HEK293 (cell line): ENCODE measurements at regions not wholly inside any gene's neighbourhood (a gene's known extent, or its start where the extent isn't known, plus 50 kb on each side); places are given as distances from the start of the nearest gene placed in this dataset.
"Not testable (repeated sequence)": the region's sequence is repeated elsewhere in the genome, so short reads cannot be mapped to it uniquely, and the experiment has no call there.

Experiments used
- CTCF ChIA-PET: fragments of 350-600 bp; formaldehyde crosslinking; extraction: SDS; loops from one replicate; lab custom pipeline; 2021; ENCODE audit warnings: antibody characterized with exemption; lab: Yijun Ruan, JAX
- POLR2A ChIA-PET: fragments of 300-600 bp; formaldehyde crosslinking; extraction: SDS; loops from one replicate; lab custom pipeline; 2020; ENCODE audit warnings: antibody characterized with exemption, inconsistent platforms; lab: Yijun Ruan, JAX
- H3K27ac ChIP-seq: fragments of 200-500 bp; sonication (Bioruptor generic); 2 replicates; pipeline ENCODE4 v1.5.1; 2014; ENCODE audit warnings: low read depth, low read length, control low read depth, inconsistent platforms; ENCODE audit errors: extremely low read depth
- H3K36me3 ChIP-seq, 2 experiments: fragments of 200-500 bp in 1 of 2; sonication (Bioruptor generic) in 1 of 2; 1 replicate in 1 of 2; 2 replicates in 1 of 2; pipeline ENCODE4 v1.5.1; 2014 to 2017; ENCODE audit warnings: inconsistent platforms in 2 of 2, low read length in 2 of 2; ENCODE audit not compliant: control insufficient read depth in 2 of 2, insufficient read depth in 1 of 2
- H3K4me1 ChIP-seq: fragments of 200-500 bp; sonication (Bioruptor generic); 2 replicates; pipeline ENCODE4 v1.5.1; 2014; ENCODE audit warnings: mild to moderate bottlenecking, low read length, inconsistent platforms; ENCODE audit not compliant: control insufficient read depth, insufficient read depth
- H3K4me3 ChIP-seq: 2 replicates; pipeline ENCODE4 v1.5.1; 2011; ENCODE audit warnings: low read depth, mild to moderate bottlenecking, control low read depth, low read length, moderate library complexity
- H3K9me3 ChIP-seq: fragments of 200-500 bp; sonication (Bioruptor generic); 2 replicates; pipeline ENCODE4 v1.5.1; 2014; ENCODE audit warnings: low read depth, low read length, inconsistent platforms; ENCODE audit not compliant: control insufficient read depth, insufficient read depth
- REPIN1 ChIP-seq: fragments of 450-650 bp; formaldehyde crosslinking; IDR thresholded peaks from 2 replicates; pipeline ENCODE4 v1.5.1; 2017; ENCODE audit warnings: missing biosample characterization, missing genetic modification characterization, low read depth
- SCRT2 ChIP-seq: fragments of 450-650 bp; formaldehyde crosslinking; IDR thresholded peaks from 2 replicates; pipeline ENCODE4 v1.5.1; 2016; ENCODE audit warnings: missing biosample characterization, missing genetic modification characterization
- TCF7L2 ChIP-seq: IDR thresholded peaks from 2 replicates; pipeline ENCODE4 v1.6.1; 2011; ENCODE audit warnings: low read depth, mild to moderate bottlenecking, inconsistent platforms, low read length, moderate library complexity, borderline replicate concordance
- ZBTB1 ChIP-seq: fragments of 450-650 bp; formaldehyde crosslinking; IDR thresholded peaks from 2 replicates; pipeline ENCODE4 v1.5.1; 2016; ENCODE audit warnings: missing biosample characterization, missing genetic modification characterization
- ZBTB44 ChIP-seq: fragments of 450-650 bp; IDR thresholded peaks from 2 replicates; pipeline ENCODE4 v1.5.1; 2018; ENCODE audit warnings: missing biosample characterization, mild to moderate bottlenecking, missing genetic modification characterization
- ZBTB48 ChIP-seq: fragments of 450-650 bp; formaldehyde crosslinking; IDR thresholded peaks from 2 replicates; pipeline ENCODE4 v1.5.1; 2016; ENCODE audit warnings: missing biosample characterization, missing genetic modification characterization
- ZBTB8A ChIP-seq: fragments of 450-650 bp; formaldehyde crosslinking; IDR thresholded peaks from 2 replicates; pipeline ENCODE4 v1.5.1; 2016; ENCODE audit warnings: missing biosample characterization, missing genetic modification characterization
- ZNF140 ChIP-seq: fragments of 450-650 bp; formaldehyde crosslinking; IDR thresholded peaks from 2 replicates; pipeline ENCODE4 v1.5.1; 2016; ENCODE audit warnings: missing biosample characterization, missing genetic modification characterization
- ZNF184 ChIP-seq: fragments of 450-650 bp; IDR thresholded peaks from 2 replicates; pipeline ENCODE4 v1.5.1; 2018; ENCODE audit warnings: missing biosample characterization, mild to moderate bottlenecking, missing genetic modification characterization
- ZNF302 ChIP-seq: fragments of 450-650 bp; formaldehyde crosslinking; IDR thresholded peaks from 2 replicates; pipeline ENCODE4 v1.5.1; 2016; ENCODE audit warnings: missing biosample characterization, missing genetic modification characterization, low read depth
- ZNF549 ChIP-seq: fragments of 450-650 bp; IDR thresholded peaks from 2 replicates; pipeline ENCODE4 v1.5.1; 2018; ENCODE audit warnings: missing biosample characterization, missing genetic modification characterization, mild to moderate bottlenecking, inconsistent platforms, moderate library complexity
- ZNF596 ChIP-seq: fragments of 450-650 bp; IDR thresholded peaks from 2 replicates; pipeline ENCODE4 v1.5.0; 2018; ENCODE audit warnings: missing biosample characterization, mild to moderate bottlenecking, missing genetic modification characterization, moderate library complexity
- ZNF621 ChIP-seq: fragments of 450-650 bp; formaldehyde crosslinking; IDR thresholded peaks from 2 replicates; pipeline ENCODE4 v1.5.1; 2017; ENCODE audit warnings: missing biosample characterization, missing genetic modification characterization
- TF ChIP-seq, protein P1 (sequence below): fragments of 450-650 bp; formaldehyde crosslinking; IDR thresholded peaks from 2 replicates; pipeline ENCODE4 v1.5.1; 2016; ENCODE audit warnings: missing biosample characterization, missing genetic modification characterization
- TF ChIP-seq, protein P2 (sequence below): fragments of 450-650 bp; formaldehyde crosslinking; IDR thresholded peaks from 2 replicates; pipeline ENCODE4 v1.5.1; 2016; ENCODE audit warnings: missing biosample characterization, missing genetic modification characterization
- TF ChIP-seq, protein P3 (sequence below): fragments of 450-650 bp; formaldehyde crosslinking; IDR thresholded peaks from 2 replicates; pipeline ENCODE4 v1.5.1; 2016; ENCODE audit warnings: missing biosample characterization, missing genetic modification characterization
- TF ChIP-seq, protein P4 (sequence below): fragments of 450-650 bp; formaldehyde crosslinking; IDR thresholded peaks from 2 replicates; pipeline ENCODE4 v1.5.1; 2016; ENCODE audit warnings: missing biosample characterization, missing genetic modification characterization

DNA sequence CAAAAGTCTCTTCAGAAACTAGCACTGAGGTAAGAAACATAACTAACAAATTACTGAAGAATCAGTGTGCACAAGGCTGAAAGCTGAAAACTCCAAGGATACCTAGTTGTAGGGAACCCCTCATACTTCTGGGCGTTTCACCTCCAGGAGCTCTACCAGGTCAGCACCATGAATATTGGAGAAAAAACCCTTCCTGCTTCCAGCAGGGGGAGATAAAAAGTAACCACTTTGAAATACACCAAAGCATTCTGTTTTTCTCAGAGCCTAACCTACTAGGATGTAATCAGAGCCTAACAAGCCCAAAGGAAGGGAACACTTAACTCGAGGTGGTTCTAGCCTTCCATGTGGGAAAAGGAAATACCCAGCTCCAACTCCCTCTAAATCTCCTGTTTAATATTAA is 175.8 kb upstream of the MME start:
- CTCF ChIA-PET = interaction anchor here (0.6 to 2.0 kb wide), 5 partner anchors 11 to 425 kb away, joined by 3 to 9 read pairs (median 3); no protein-coding TSS in a partner anchor
- no peak overlapping the region for H3K27ac ChIP-seq
- no peak for TF ChIP-seq ZBTB48 (tag by site-specific recombination)
- TF ChIP-seq, protein P1, sequence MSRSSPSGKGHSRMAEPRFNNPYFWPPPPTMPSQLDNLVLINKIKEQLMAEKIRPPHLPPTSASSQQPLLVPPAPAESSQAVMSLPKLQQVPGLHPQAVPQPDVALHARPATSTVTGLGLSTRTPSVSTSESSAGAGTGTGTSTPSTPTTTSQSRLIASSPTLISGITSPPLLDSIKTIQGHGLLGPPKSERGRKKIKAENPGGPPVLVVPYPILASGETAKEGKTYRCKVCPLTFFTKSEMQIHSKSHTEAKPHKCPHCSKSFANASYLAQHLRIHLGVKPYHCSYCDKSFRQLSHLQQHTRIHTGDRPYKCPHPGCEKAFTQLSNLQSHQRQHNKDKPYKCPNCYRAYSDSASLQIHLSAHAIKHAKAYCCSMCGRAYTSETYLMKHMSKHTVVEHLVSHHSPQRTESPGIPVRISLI = no peak
- no peak for TF ChIP-seq SCRT2 (tag by site-specific recombination)
- TF ChIP-seq, protein P2, sequence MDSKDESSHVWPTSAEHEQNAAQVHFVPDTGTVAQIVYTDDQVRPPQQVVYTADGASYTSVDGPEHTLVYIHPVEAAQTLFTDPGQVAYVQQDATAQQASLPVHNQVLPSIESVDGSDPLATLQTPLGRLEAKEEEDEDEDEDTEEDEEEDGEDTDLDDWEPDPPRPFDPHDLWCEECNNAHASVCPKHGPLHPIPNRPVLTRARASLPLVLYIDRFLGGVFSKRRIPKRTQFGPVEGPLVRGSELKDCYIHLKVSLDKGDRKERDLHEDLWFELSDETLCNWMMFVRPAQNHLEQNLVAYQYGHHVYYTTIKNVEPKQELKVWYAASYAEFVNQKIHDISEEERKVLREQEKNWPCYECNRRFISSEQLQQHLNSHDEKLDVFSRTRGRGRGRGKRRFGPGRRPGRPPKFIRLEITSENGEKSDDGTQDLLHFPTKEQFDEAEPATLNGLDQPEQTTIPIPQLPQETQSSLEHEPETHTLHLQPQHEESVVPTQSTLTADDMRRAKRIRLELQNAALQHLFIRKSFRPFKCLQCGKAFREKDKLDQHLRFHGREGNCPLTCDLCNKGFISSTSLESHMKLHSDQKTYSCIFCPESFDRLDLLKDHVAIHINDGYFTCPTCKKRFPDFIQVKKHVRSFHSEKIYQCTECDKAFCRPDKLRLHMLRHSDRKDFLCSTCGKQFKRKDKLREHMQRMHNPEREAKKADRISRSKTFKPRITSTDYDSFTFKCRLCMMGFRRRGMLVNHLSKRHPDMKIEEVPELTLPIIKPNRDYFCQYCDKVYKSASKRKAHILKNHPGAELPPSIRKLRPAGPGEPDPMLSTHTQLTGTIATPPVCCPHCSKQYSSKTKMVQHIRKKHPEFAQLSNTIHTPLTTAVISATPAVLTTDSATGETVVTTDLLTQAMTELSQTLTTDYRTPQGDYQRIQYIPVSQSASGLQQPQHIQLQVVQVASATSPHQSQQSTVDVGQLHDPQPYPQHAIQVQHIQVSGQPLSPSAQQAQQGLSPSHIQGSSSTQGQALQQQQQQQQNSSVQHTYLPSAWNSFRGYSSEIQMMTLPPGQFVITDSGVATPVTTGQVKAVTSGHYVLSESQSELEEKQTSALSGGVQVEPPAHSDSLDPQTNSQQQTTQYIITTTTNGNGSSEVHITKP (tag by site-specific recombination) = no peak
- TF ChIP-seq ZNF184 (tag by site-specific recombination) = no peak
- no peak for TF ChIP-seq ZNF140 (tag by site-specific recombination)
- TF ChIP-seq TCF7L2 = no peak
- TF ChIP-seq ZBTB8A (tag by site-specific recombination) = no peak
- TF ChIP-seq, protein P3, sequence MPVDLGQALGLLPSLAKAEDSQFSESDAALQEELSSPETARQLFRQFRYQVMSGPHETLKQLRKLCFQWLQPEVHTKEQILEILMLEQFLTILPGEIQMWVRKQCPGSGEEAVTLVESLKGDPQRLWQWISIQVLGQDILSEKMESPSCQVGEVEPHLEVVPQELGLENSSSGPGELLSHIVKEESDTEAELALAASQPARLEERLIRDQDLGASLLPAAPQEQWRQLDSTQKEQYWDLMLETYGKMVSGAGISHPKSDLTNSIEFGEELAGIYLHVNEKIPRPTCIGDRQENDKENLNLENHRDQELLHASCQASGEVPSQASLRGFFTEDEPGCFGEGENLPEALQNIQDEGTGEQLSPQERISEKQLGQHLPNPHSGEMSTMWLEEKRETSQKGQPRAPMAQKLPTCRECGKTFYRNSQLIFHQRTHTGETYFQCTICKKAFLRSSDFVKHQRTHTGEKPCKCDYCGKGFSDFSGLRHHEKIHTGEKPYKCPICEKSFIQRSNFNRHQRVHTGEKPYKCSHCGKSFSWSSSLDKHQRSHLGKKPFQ (tag by site-specific recombination) = no peak
- TF ChIP-seq ZBTB44 = no peak
- TF ChIP-seq ZNF302 (tag by site-specific recombination) = no peak
- TF ChIP-seq REPIN1 (tag by site-specific recombination) = no peak
- no peak for TF ChIP-seq ZNF621 (tag by site-specific recombination)
- TF ChIP-seq, protein P4, sequence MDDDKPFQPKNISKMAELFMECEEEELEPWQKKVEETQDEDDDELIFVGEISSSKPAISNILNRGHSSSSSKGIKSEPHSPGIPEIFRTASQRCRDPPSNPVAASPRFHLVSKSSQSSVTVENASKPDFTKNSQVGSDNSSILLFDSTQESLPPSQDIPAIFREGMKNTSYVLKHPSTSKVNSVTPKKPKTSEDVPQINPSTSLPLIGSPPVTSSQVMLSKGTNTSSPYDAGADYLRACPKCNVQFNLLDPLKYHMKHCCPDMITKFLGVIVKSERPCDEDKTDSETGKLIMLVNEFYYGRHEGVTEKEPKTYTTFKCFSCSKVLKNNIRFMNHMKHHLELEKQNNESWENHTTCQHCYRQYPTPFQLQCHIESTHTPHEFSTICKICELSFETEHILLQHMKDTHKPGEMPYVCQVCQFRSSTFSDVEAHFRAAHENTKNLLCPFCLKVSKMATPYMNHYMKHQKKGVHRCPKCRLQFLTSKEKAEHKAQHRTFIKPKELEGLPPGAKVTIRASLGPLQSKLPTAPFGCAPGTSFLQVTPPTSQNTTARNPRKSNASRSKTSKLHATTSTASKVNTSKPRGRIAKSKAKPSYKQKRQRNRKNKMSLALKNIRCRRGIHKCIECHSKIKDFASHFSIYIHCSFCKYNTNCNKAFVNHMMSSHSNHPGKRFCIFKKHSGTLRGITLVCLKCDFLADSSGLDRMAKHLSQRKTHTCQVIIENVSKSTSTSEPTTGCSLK (tag by site-specific recombination) = no peak
- no peak for TF ChIP-seq ZNF596
- no peak for TF ChIP-seq ZBTB1 (tag by site-specific recombination)
- no peak for TF ChIP-seq ZNF549 (tag by site-specific recombination)
- no peaks in the 10 kb centered on the region for H3K36me3 ChIP-seq
- POLR2A ChIA-PET = no interaction called here
- H3K4me1 ChIP-seq = no peaks in the 10 kb centered on the region
- H3K4me3 ChIP-seq = no peak overlapping the region
- H3K9me3 ChIP-seq = no peaks in the 10 kb centered on the region

GRCh38 chr3:154902495-154902894 is 177.6 kb upstream of the MME start:
- CTCF ChIA-PET = interaction anchor here (0.7 kb wide), 1 partner anchor 592 kb away, joined by 3 read pairs; no protein-coding TSS in a partner anchor

More at GRCh38 chr3:154902495-154902894, 177.6 kb upstream of the MME start:
- H3K36me3 ChIP-seq, H3K27ac ChIP-seq, POLR2A ChIA-PET, H3K4me3 ChIP-seq, H3K9me3 ChIP-seq, H3K4me1 ChIP-seq: not testable (repeated sequence)
